ENCODE measurements at regions not wholly inside any gene's neighbourhood (a gene's known extent, or its start where the extent isn't known, plus 50 kb on each side); places are given as distances from the start of the nearest gene placed in this dataset.
"Not testable (repeated sequence)": the region's sequence is repeated elsewhere in the genome, so short reads cannot be mapped to it uniquely, and the experiment has no call there.

DNA sequence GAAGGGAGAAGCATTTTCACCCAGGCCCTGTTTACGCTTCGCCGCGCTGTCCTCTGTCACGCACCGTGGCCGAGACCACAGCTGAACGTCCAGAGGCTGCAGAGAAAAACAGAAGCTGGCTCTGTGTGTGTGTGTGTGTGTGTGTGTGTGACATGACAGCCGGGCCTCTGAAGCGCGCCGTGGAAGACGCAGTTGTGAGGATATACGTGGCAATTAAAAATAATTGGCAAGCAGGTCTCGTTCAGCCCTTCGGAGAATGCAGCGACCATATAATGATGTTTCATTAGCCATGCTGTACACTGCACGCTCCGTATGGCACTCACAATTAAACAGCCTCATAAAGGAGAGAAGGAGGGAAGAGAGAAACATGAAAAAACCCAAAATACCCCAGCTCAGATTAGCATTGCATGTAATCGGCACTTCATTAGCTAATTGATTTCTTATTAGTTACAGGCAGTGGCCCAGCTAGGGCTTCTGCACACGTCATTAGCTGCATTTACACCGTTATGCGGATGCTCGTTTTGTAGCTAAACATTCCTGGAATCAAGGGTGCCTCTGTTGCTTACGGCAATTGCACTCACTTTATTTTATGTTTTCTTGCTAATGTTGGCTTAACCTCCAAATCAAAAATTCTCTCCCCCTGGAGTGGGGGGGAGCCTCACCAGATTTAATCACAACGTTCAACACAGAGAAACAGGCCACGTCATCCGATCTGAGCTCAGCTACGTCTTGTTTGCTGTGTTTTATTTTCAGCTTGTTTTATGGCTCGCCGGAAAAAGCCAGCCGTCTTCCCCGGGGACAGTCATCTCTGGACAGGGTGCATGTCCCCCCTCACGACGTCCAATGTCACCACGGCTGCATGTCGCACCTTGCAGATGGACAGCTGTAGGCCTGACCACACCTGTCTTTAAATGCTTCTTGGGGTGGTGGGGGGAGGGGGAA, 74.6 kb upstream of the SHOX start:
- Histone ChIP-seq H3K9me3 (ENCODE audit: control insufficient read depth, insufficient read depth, low read length) (peaks cover 72% of the 10 kb centered on the region), H3K27me3 (ENCODE audit: control insufficient read depth, insufficient read depth, low read length) (no peaks in the 10 kb centered on the region), H3K4me3 (ENCODE audit: low read depth, low read length) (no peak overlapping the region), H3K27ac (ENCODE audit: low read depth, low read length) (no peak overlapping the region)
- POLR2A ChIA-PET = no interaction called here
- no peak for TF ChIP-seq CTCF (IDR thresholded peaks at IDR 0.05; ENCODE audit: low read depth, low read length)
- no peak for DNase-seq (ENCODE audit: low read depth, low spot score)
- CTCF ChIA-PET = no interaction called here

- H3K4me3 ChIP-seq (ENCODE audit: low read depth, low read length); DNase-seq (ENCODE audit: low read depth, low spot score); H3K27ac ChIP-seq (ENCODE audit: low read depth, low read length); POLR2A ChIA-PET; H3K27me3 ChIP-seq (ENCODE audit: control insufficient read depth, insufficient read depth, low read length); CTCF ChIA-PET: not testable (repeated sequence)
- H3K9me3 ChIP-seq (ENCODE audit: control insufficient read depth, insufficient read depth, low read length) = peaks cover 65% of the 10 kb centered on the region
These were observed 73.0 kb upstream of the SHOX start for GRCh38 chrX:557601-558000.

DNA sequence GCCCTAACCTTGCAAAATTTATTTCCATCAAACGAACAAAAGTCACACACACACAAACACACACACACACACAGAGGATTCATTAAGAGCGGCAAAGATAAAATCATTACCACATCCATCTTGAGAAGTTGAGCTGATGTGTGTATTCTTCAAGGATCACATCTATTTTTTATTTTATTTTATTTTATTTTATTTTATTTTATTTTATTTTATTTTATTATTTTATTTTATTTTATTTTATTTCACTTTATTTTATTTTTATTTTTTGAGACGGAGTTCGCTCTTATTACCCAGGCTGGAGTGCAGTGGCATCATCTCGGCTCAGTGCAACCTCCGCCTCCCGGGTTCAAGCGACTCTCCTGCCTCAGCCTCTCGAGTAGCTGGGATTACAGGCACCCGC, 71.3 kb upstream of the SHOX start:
- DNase-seq (ENCODE audit: low read depth, low spot score); POLR2A ChIA-PET: not testable (repeated sequence)

DNA sequence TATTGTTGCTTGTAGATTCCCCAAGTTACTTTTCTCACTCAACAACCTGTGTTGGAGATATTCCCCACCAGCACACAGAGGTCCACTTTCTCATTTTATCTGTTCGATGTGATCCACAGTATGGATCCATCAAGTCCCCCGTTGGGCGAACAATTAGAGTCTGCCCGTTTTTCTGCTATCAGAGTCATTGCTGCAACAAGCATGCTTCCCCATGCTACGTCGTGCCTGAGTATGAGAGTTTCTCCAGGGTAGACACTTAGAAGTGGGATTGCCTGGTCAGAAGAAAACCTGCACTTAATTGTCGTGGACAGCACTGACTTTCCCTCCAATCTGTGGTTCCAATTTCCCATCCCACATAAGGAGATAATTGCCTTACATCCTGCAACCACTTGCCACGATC, 62.7 kb upstream of the SHOX start:
- no peak overlapping the region for H3K4me3 ChIP-seq (ENCODE audit: low read depth, low read length)
- TF ChIP-seq CTCF (IDR thresholded peaks at IDR 0.05; ENCODE audit: low read depth, low read length) = no peak
- no peaks in the 10 kb centered on the region for H3K27me3 ChIP-seq (ENCODE audit: control insufficient read depth, insufficient read depth, low read length)
- no peak overlapping the region for H3K27ac ChIP-seq (ENCODE audit: low read depth, low read length)
- ChIA-PET CTCF (no interaction called here), POLR2A (no interaction called here)
- H3K9me3 ChIP-seq (ENCODE audit: control insufficient read depth, insufficient read depth, low read length) = peaks cover 41% of the 10 kb centered on the region
- DNase-seq (ENCODE audit: low read depth, low spot score) = no peak

More for the DNA sequence above, 71.3 kb upstream of the SHOX start:
- H3K27me3 ChIP-seq (ENCODE audit: control insufficient read depth, insufficient read depth, low read length); H3K27ac ChIP-seq (ENCODE audit: low read depth, low read length); H3K4me3 ChIP-seq (ENCODE audit: low read depth, low read length); CTCF ChIA-PET: not testable (repeated sequence)
- H3K9me3 ChIP-seq (ENCODE audit: control insufficient read depth, insufficient read depth, low read length) = peaks cover 59% of the 10 kb centered on the region

DNA sequence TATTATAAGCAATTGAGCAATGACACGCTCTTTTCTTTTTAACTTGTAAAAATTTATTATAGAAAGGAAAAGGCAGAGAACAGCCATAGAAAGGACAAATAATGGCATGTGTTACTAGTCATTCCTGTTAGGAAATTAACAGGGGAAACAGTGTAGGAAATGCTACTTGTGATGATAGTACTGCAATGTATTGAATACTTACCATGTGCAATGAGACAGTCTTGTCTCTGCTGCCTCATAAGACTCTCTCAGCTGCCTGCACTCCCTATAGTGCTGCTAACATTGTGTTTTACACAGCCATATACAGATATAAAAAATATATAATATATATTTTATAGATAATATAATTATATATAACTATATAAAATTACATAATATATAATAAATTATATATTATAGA, 62.3 kb upstream of the SHOX start:
- CTCF ChIA-PET = no interaction called here
- DNase-seq (ENCODE audit: low read depth, low spot score) = no peak
- Histone ChIP-seq H3K27ac (ENCODE audit: low read depth, low read length) (no peak overlapping the region), H3K27me3 (ENCODE audit: control insufficient read depth, insufficient read depth, low read length) (no peaks in the 10 kb centered on the region), H3K4me3 (ENCODE audit: low read depth, low read length) (no peak overlapping the region), H3K9me3 (ENCODE audit: control insufficient read depth, insufficient read depth, low read length) (peaks cover 37% of the 10 kb centered on the region)
- no peak for TF ChIP-seq CTCF (IDR thresholded peaks at IDR 0.05; ENCODE audit: low read depth, low read length)
- POLR2A ChIA-PET = no interaction called here

GRCh38 chrX:572538-573124, 58.0 kb upstream of the SHOX start:
- ChIA-PET CTCF (no interaction called here), POLR2A (no interaction called here)
- H3K9me3 ChIP-seq (ENCODE audit: control insufficient read depth, insufficient read depth, low read length) = peaks cover 33% of the 10 kb centered on the region
- no peak for TF ChIP-seq CTCF (IDR thresholded peaks at IDR 0.05; ENCODE audit: low read depth, low read length)
- no peak overlapping the region for H3K4me3 ChIP-seq (ENCODE audit: low read depth, low read length)
- DNase-seq (ENCODE audit: low read depth, low spot score) = no peak
- no peaks in the 10 kb centered on the region for H3K27me3 ChIP-seq (ENCODE audit: control insufficient read depth, insufficient read depth, low read length)
- no peak overlapping the region for H3K27ac ChIP-seq (ENCODE audit: low read depth, low read length)
